HG02943 (cell line): ENCODE measurements at regions not wholly inside any gene's neighbourhood (a gene's known extent, or its start where the extent isn't known, plus 50 kb on each side); places are given as distances from the start of the nearest gene placed in this dataset.
A peak's percentile ranks its signal among the peaks of the same experiment; 100 is the strongest.

Experiments used
- ATAC-seq: cut with Tn5 transposase; IDR thresholded peaks from one replicate; pipeline ENCODE4 v1.9.1; 2021; ENCODE audit warnings: mild to moderate bottlenecking, low read depth, moderate library complexity; ENCODE audit not compliant: unreplicated experiment

GRCh38 chr13:21948769-21949474, 278.0 kb downstream of the FGF9 start:
- peak; percentile 81 for ATAC-seq

GRCh38 chr13:21949818-21950429, 279.1 kb downstream of the FGF9 start:
- no peak for ATAC-seq

GRCh38 chr13:21956666-21957065, 285.8 kb downstream of the FGF9 start:
- no peak for ATAC-seq

DNA sequence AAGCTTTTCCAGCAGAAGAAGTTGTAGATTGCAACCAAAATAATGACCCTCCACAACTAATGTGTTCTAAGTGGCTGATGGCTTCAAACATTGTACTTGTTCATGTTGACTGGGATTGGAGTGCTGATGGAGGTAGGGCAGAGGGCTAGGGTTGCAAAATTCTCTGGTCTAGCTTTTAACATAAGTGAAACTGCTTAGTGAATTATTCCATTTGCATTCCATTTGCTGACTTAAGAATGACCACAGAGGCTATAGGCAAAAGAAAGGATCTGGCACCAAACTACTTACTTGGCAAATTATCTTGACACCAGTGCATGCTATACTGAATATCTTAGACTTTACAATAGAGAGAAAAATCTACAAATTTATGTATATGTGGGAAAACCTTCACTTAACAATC, 287.0 kb downstream of the FGF9 start:
- no peak for ATAC-seq

GRCh38 chr13:21960108-21960507, 289.2 kb downstream of the FGF9 start:
- no peak for ATAC-seq

- ATAC-seq = no peak
Measured at GRCh38 chr13:21964686-21965085, 293.8 kb downstream of the FGF9 start.

- ATAC-seq = no peak
Measured at GRCh38 chr13:21965095-21965494, 294.2 kb downstream of the FGF9 start.

DNA sequence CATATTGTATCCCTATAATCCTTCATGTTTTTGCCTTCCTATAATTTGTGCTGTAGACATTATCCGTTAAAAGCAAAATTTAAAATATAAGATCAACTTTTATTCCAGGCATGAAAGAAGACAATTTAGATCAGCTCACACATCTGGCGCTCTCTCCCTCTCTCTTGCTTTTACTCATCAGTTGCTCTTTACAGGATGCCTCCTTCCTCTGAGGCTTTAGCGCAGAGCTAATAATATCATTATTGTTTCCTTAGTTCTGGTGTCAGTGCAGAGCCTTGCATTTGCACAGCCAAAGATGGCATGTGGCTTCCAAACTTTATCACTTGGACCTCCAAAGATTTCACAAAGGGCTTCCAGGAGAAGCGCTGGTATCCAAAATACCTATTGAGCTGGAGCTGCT, 295.1 kb downstream of the FGF9 start:
- ATAC-seq = no peak

DNA sequence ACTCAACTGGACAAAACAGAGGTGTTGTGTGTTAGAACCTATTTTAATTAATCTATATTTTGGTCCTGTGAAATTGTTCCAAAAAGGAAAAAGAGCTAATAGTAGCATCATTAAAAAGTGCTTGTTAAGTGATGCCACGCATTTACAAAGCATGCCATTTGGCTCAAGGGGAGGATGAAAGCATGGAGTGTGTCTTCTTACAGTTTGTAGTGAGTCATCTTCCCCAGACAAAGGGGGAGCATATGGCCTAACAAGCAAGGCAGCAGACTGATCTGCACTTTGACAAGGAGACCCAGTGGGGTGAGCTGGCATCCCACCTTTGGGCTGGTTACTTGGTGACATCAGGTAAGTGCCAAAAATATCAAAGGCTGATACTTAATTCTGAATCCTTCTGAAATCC, 297.0 kb downstream of the FGF9 start:
- ATAC-seq = no peak

DNA sequence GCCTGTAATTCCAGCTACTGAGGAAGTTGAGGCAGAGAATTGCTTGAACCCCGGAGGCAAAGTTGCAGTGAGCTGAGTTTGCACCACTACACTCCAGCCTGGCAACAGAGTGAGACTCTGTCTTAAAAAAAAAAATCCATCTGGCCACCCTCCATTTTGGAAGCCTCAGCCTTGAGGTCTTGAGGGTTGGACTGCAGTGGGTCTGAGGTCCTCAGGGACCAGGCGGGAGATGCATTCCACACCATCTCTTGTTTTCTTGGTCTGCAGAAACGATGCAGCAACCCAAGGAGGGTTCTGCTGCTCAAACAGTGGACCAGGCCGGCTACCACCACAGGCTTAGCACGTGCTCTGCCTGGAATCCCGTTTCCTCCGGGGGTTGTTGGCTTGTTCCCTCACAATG, 299.3 kb downstream of the FGF9 start:
- no peak for ATAC-seq

DNA sequence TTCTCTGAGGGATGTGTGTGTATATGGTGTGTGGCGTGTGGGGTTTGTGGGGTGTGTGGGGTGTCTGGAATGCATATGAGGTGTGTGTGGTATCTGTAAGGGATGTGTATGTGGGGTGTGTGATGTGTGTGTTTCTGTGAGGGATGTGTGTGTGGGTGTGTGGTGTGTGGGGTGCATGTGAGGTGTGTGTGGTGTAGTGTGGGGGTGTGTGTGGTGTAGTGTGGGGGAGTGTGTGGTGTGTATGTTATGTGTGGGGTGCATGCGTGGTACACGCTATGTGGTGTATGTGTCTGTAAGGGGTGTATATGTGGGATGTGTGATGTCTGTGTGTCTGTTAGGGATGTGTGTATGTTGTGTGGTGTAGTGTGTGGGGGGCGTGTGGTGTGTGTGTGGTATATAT, 300.0 kb downstream of the FGF9 start:
- ATAC-seq = no peak

- no peak for ATAC-seq
Measured at GRCh38 chr13:21971662-21972621, 301.1 kb downstream of the FGF9 start.

DNA sequence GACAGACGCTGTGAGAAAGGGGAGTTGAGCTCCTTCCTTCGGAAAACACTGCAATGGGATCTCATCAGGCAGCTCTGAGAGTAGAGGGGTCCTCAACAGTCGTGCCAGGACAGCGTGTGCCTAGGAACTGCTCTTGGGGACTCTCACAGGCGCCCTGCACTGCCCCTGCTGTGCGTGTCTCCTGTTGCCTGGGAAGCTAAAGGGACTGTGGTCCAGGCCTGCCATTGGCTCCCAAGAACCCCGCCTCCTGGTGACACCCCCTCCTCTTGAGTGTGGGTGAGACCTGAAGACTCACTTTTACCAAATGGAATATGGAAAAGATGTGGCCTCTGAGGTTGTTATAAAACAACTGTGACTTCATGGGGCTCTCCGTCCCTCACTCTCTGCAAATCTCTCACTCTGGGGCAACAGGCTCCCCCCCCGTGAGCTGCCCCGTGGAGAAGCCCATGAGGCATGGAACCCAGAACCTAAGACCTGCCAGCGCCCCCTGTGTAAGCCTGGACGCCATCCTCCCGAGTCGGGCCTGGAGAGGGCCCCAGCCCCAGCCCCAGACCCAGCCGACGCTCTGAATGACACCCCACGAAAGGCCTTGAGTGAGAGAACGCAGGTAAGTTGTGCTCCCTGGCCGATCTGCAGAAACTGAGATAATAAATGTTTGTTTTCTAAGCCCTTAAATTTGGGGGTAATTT, 302.7 kb downstream of the FGF9 start:
- no peak for ATAC-seq

- ATAC-seq = no peak
Measured at GRCh38 chr13:21974741-21975140, 303.9 kb downstream of the FGF9 start.

GRCh38 chr13:21976159-21976558, 305.3 kb downstream of the FGF9 start:
- ATAC-seq = no peak

- no peak for ATAC-seq
Measured at GRCh38 chr13:21979161-21979806, 308.4 kb downstream of the FGF9 start.

- ATAC-seq = no peak
Measured at GRCh38 chr13:21980049-21980448, 309.2 kb downstream of the FGF9 start.

GRCh38 chr13:21984156-21984555, 313.3 kb downstream of the FGF9 start:
- no peak for ATAC-seq

DNA sequence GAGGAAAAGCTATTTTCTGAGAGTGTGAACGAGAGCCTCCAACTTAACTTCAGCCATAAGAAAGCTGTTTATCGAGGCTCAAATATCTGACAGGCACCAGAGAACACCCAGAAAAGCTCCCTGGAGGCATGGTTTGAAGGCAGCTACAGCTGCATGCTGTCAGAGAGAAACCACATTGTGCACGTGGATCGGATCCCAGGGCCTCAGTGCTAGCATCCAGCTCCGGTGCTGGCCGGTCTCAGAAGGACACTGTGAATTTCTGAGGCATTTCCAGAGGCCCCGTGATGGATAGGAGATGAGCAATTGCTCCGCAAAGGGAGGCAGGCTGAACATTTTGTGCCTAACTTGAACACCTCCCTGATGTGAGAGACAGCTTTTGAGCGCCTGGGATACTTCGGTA, 315.7 kb downstream of the FGF9 start:
- no peak for ATAC-seq

- ATAC-seq = no peak
Measured at GRCh38 chr13:21987793-21988192, 316.9 kb downstream of the FGF9 start.
